Smooth muscle cell (in vitro differentiated cells): ENCODE measurements at regions not wholly inside any gene's neighbourhood (a gene's known extent, or its start where the extent isn't known, plus 50 kb on each side); places are given as distances from the start of the nearest gene placed in this dataset.
A peak's percentile ranks its signal among the peaks of the same experiment; 100 is the strongest.

ENCODE experiments used
- DNase-seq: peaks from one replicate; lab custom pipeline; 2025; ENCODE audit not compliant: unreplicated experiment; lab: John Stamatoyannopoulos, UW
- H2AFZ ChIP-seq: fragments of 200-600 bp; sonication (generic); 2 replicates; pipeline ENCODE4 v1.6.0; 2016; ENCODE audit warnings: antibody characterized with exemption, low read depth, mild to moderate bottlenecking
- H3F3A ChIP-seq: fragments of 200-600 bp; sonication (generic); 2 replicates; pipeline ENCODE4 v1.6.0; 2017; ENCODE audit warnings: antibody characterized with exemption, low read depth
- H3K27ac ChIP-seq: fragments of 200-600 bp; sonication (generic); 2 replicates; pipeline ENCODE4 v1.5.1; 2016; ENCODE audit warnings: low read depth, mild to moderate bottlenecking
- H3K27me3 ChIP-seq: fragments of 200-600 bp; sonication (generic); 2 replicates; pipeline ENCODE4 v1.6.1; 2016; ENCODE audit warnings: low read depth, mild to moderate bottlenecking
- H3K36me3 ChIP-seq: fragments of 200-600 bp; sonication (generic); 2 replicates; pipeline ENCODE4 v1.5.1; 2016; ENCODE audit warnings: low read depth
- H3K4me1 ChIP-seq: fragments of 200-600 bp; sonication (generic); 2 replicates; pipeline ENCODE4 v1.5.1; 2016; ENCODE audit warnings: low read depth
- H3K4me2 ChIP-seq: fragments of 200-600 bp; sonication (generic); 2 replicates; pipeline ENCODE4 v1.6.0; 2016; ENCODE audit warnings: mild to moderate bottlenecking
- H3K4me3 ChIP-seq: fragments of 200-600 bp; sonication (generic); 2 replicates; pipeline ENCODE4 v1.5.1; 2016; ENCODE audit warnings: mild to moderate bottlenecking
- H3K79me2 ChIP-seq: fragments of 200-600 bp; sonication (generic); 2 replicates; pipeline ENCODE4 v1.6.0; 2016; ENCODE audit warnings: low read depth, mild to moderate bottlenecking
- H3K9ac ChIP-seq: fragments of 200-600 bp; sonication (generic); 2 replicates; pipeline ENCODE4 v1.6.0; 2016; ENCODE audit warnings: low read depth
- H3K9me3 ChIP-seq: fragments of 200-600 bp; sonication (generic); replicated peaks from 2 replicates; pipeline ENCODE4 v1.5.1; 2016; ENCODE audit warnings: low read depth
- H4K20me1 ChIP-seq: fragments of 200-600 bp; sonication (generic); 2 replicates; pipeline ENCODE4 v1.6.0; 2016; ENCODE audit warnings: low read depth
- CTCF ChIP-seq: fragments of 200-600 bp; sonication (generic); IDR thresholded peaks from 2 replicates; pipeline ENCODE4 v1.5.1; 2017; ENCODE audit warnings: borderline replicate concordance, mild to moderate bottlenecking, antibody characterized with exemption; ENCODE audit not compliant: insufficient read depth, poor library complexity, severe bottlenecking
- WGBS: methylation state at CpG from one replicate; pipeline ENCODE4 v1.1.7; 2016; ENCODE audit warnings: low lambda C conversion rate; 5-methylcytosine and 5-hydroxymethylcytosine counted together

DNA sequence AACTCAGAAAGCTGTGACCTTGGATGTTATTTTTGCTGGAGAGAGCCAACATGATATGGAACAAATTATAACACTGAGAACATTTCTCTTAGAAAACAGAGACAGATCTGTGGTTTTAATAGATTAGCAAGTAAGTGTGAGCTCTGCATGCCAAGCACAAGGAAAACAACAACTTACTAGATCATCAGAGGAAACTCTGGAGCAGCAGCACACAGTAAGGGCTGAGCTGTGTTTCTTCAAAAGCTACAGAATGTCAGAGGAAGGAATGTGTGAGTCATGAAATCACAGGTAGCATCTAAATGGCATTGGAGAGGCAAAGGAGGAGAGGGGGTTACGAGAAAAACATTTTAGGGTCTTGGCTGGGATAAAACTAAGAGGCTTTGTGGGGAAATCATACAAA lies 283.4 kb upstream of the FZD8 start:
- Histone ChIP-seq H3K36me3 (no peaks in the 10 kb centered on the region), H3K27me3 (no peaks in the 10 kb centered on the region), H4K20me1 (no peaks in the 10 kb centered on the region), H2AFZ (no peak overlapping the region), H3K79me2 (no peaks in the 10 kb centered on the region), H3K4me2 (peak overlapping the region; percentile 18), H3K27ac (no peak overlapping the region), H3F3A (peaks cover 8% of the 10 kb centered on the region), H3K4me3 (no peak overlapping the region), H3K4me1 (no peaks in the 10 kb centered on the region), H3K9me3 (no peaks in the 10 kb centered on the region), H3K9ac (no peak overlapping the region)
- 7% methylated on average over 1 of the region's 1 CpG for whole genome bisulfite sequencing
- TF ChIP-seq CTCF: no peak
- DNase-seq: no peak

DNA sequence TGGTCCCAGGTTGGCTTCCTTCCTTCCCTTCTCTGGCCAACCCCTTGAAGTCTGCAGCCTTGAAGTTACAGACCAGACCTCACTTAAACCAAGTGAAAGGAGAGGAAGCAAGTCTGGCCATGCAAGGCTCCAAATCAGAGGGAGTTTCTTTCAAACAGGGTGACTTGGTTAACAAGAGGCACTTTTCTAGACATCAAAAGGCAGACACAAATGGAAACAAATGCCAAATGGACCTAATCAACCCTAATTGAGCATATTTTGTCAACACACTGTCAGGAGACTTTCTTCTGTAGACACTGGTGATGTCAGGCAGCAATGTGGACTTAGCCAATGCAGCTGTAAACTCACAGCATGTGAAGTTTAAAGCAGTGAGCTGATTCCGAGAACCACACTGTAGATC lies 282.7 kb upstream of the FZD8 start:
- Histone ChIP-seq H3K9me3 (no peaks in the 10 kb centered on the region), H3K27me3 (no peaks in the 10 kb centered on the region), H3K9ac (no peak overlapping the region), H3K4me2 (peak overlapping the region; percentile 18), H3K4me1 (no peaks in the 10 kb centered on the region), H4K20me1 (no peaks in the 10 kb centered on the region), H3K36me3 (no peaks in the 10 kb centered on the region), H3F3A (peaks cover 8% of the 10 kb centered on the region), H3K27ac (no peak overlapping the region), H3K4me3 (no peak overlapping the region), H2AFZ (no peak overlapping the region), H3K79me2 (no peaks in the 10 kb centered on the region)
- no peak for DNase-seq
- WGBS: 7% methylated on average over 1 of the region's 1 CpG
- no peak for TF ChIP-seq CTCF

- DNase-seq: no peak
- H3K36me3 ChIP-seq: no peaks in the 10 kb centered on the region
- no peak overlapping the region for H2AFZ ChIP-seq
- H3K4me3 ChIP-seq: no peak overlapping the region
- no peak overlapping the region for H3K27ac ChIP-seq
- H4K20me1 ChIP-seq: no peaks in the 10 kb centered on the region
- no peaks in the 10 kb centered on the region for H3K9me3 ChIP-seq
- H3K4me1 ChIP-seq: no peaks in the 10 kb centered on the region
- WGBS: 61% methylated on average over 4 of the region's 4 CpGs
- no peaks in the 10 kb centered on the region for H3K79me2 ChIP-seq
- peaks cover 8% of the 10 kb centered on the region for H3F3A ChIP-seq
- no peak overlapping the region for H3K9ac ChIP-seq
- no peak for TF ChIP-seq CTCF
- H3K27me3 ChIP-seq: no peaks in the 10 kb centered on the region
- no peak overlapping the region for H3K4me2 ChIP-seq
These were observed 280.9 kb upstream of the FZD8 start for GRCh38 chr10:35922876-35923600.

DNA sequence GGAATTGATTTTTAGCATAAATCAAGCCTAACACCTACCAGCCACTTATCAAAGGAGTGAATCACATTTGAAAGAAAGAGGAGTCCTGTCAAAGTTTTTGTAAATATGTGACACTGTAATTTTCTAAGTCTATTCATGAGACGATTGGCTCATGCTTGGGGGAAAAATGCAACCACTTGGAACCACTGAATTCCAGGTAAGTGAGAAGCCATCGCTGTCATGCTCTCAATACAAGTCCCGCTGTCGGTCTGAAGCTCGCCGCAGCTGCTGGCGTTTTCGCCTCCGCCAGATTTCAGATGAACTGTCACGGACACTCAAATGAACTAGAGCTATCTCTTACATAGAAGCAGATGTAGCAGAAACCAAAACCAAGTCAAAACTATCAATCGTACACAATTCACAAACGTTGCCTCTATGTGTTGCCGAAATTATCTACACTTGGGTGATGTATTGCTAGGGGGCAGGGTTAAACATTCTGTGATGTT lies 279.8 kb upstream of the FZD8 start:
- Histone ChIP-seq H3K9ac (no peak overlapping the region), H3K9me3 (no peaks in the 10 kb centered on the region), H4K20me1 (no peaks in the 10 kb centered on the region), H2AFZ (no peak overlapping the region), H3K4me3 (no peak overlapping the region), H3K27ac (no peak overlapping the region), H3K4me2 (no peak overlapping the region), H3K79me2 (no peaks in the 10 kb centered on the region), H3F3A (peaks cover 8% of the 10 kb centered on the region), H3K36me3 (no peaks in the 10 kb centered on the region), H3K27me3 (no peaks in the 10 kb centered on the region), H3K4me1 (no peaks in the 10 kb centered on the region)
- no peak for DNase-seq
- WGBS: 92% methylated on average over 13 of the region's 13 CpGs
- no peak for TF ChIP-seq CTCF
